ENCODE measurements at regions not wholly inside any gene's neighbourhood (a gene's known extent, or its start where the extent isn't known, plus 50 kb on each side); places are given as distances from the start of the nearest gene placed in this dataset.

GRCh38 chr6:132088150-132088549 lies 137.0 kb upstream of the CCN2 start:
- TF ChIP-seq CTCF (IDR thresholded peaks at IDR 0.05) (no peak), POLR2A (IDR thresholded peaks at IDR 0.05) (no peak)
